H1 (cell line): ENCODE measurements at regions not wholly inside any gene's neighbourhood (a gene's known extent, or its start where the extent isn't known, plus 50 kb on each side); places are given as distances from the start of the nearest gene placed in this dataset.
"Not testable (repeated sequence)": the region's sequence is repeated elsewhere in the genome, so short reads cannot be mapped to it uniquely, and the experiment has no call there.

Experiments
- CTCF ChIA-PET: fragments of 300-600 bp; sonication (Branson Sonifier 250); formaldehyde crosslinking; loops from one replicate; lab custom pipeline; 2021; ENCODE audit not compliant: partially characterized antibody; lab: Charles Lee
- POLR2A ChIA-PET: fragments of 300-600 bp; sonication (Branson Sonifier 250); formaldehyde crosslinking; loops from one replicate; lab custom pipeline; 2021; ENCODE audit warnings: inconsistent platforms; ENCODE audit not compliant: partially characterized antibody; lab: Charles Lee
- DNase-seq, 2 experiments: peaks; one replicate each; pipeline versions ENCODE4 v3.0.0 to v3.0.0-alpha.2; 2010 to 2022; ENCODE audit warnings: low spot score in 2 of 2, low read depth in 1 of 2, mixed read lengths in 1 of 2
- FAIRE-seq: peaks from 2 replicates; lab custom pipeline; 2011; peaks lifted over from hg19 to GRCh38; lab: Jason Lieb, UNC
- H2AFZ ChIP-seq: 2 replicates; pipeline ENCODE4 v1.8.1; 2012; ENCODE audit warnings: low read length, inconsistent platforms
- H2AK5ac ChIP-seq: 2 replicates; pipeline ENCODE4 v1.6.1; 2013; ENCODE audit warnings: low read depth, low read length
- H2BK120ac ChIP-seq: replicated peaks from 2 replicates; pipeline ENCODE3; 2013; ENCODE audit warnings: low read depth, low read length, inconsistent platforms
- H2BK12ac ChIP-seq: 2 replicates; pipeline ENCODE4 v1.6.1; 2013; ENCODE audit warnings: low read depth, low read length
- H2BK15ac ChIP-seq: 2 replicates; pipeline ENCODE4 v1.6.1; 2013; ENCODE audit warnings: low read length
- H2BK20ac ChIP-seq: 2 replicates; pipeline ENCODE4 v1.6.1; 2013; ENCODE audit warnings: low read length
- H2BK5ac ChIP-seq: 2 replicates; pipeline ENCODE4 v1.6.1; 2013; ENCODE audit warnings: low read depth, low read length
- H3K14ac ChIP-seq: 2 replicates; pipeline ENCODE4 v1.6.1; 2013; ENCODE audit warnings: inconsistent platforms; ENCODE audit not compliant: insufficient read length
- H3K18ac ChIP-seq: 2 replicates; pipeline ENCODE4 v1.6.1; 2013; ENCODE audit warnings: low read length; ENCODE audit errors: extremely low read depth
- H3K23ac ChIP-seq: 2 replicates; pipeline ENCODE4 v1.6.1; 2013; ENCODE audit warnings: inconsistent platforms; ENCODE audit not compliant: insufficient read length
- H3K23me2 ChIP-seq: 2 replicates; pipeline ENCODE4 v1.6.1; 2013; ENCODE audit warnings: low read depth, low read length
- H3K27ac ChIP-seq: 2 replicates; pipeline ENCODE4 v1.6.1; 2011; ENCODE audit warnings: low read depth, low read length, inconsistent platforms
- H3K27me3 ChIP-seq, 4 experiments: replicated peaks in 1 of 4; 1 replicate in 1 of 4; 2 replicates in 3 of 4; pipeline versions ENCODE4 v1.6.1 to v1.8.1; 2011 to 2013; ENCODE audit warnings: low read length in 3 of 4, mild to moderate bottlenecking in 3 of 4, inconsistent platforms in 2 of 4, mixed read lengths in 2 of 4, moderate library complexity in 1 of 4; ENCODE audit not compliant: control insufficient read depth in 3 of 4, insufficient read depth in 3 of 4; ENCODE audit errors: extremely low read depth in 1 of 4
- H3K36me3 ChIP-seq, 4 experiments: 2 replicates each; pipeline versions ENCODE4 v1.6.1 to v1.8.1; 2011 to 2013; ENCODE audit warnings: mild to moderate bottlenecking in 4 of 4, low read length in 3 of 4, moderate library complexity in 2 of 4, control low read depth in 1 of 4, inconsistent platforms in 1 of 4; ENCODE audit not compliant: insufficient read depth in 4 of 4, control insufficient read depth in 2 of 4
- H3K4ac ChIP-seq: replicated peaks from 2 replicates; pipeline ENCODE3; 2013; ENCODE audit warnings: low read length, low read depth, mixed read lengths, inconsistent platforms; ENCODE audit not compliant: insufficient read length
- H3K4me1 ChIP-seq, 4 experiments: replicated peaks in 1 of 4; 1 replicate in 1 of 4; 2 replicates in 3 of 4; pipeline versions ENCODE4 v1.6.1 to v1.8.1; 2011 to 2013; ENCODE audit warnings: low read length in 3 of 4, inconsistent platforms in 2 of 4, mixed read lengths in 1 of 4; ENCODE audit not compliant: insufficient read depth in 4 of 4, control insufficient read depth in 3 of 4
- H3K4me2 ChIP-seq, 2 experiments: 2 replicates each; pipeline versions ENCODE4 v1.6.1 to v1.8.1; 2011 to 2013; ENCODE audit warnings: low read depth in 2 of 2, low read length in 2 of 2, control low read depth in 1 of 2, inconsistent platforms in 1 of 2, mild to moderate bottlenecking in 1 of 2; ENCODE audit not compliant: insufficient read depth in 1 of 2
- H3K4me3 ChIP-seq, 4 experiments: fragments of 200-600, 300-600 bp in 1 of 4; sonication (generic), shearing (Covaris generic), sonication (Bioruptor Twin) in 1 of 4; 2 replicates each; pipeline versions ENCODE4 v1.5.1 to v1.8.1; 2011 to 2016; ENCODE audit warnings: low read length in 4 of 4, low read depth in 3 of 4, control low read depth in 2 of 4, inconsistent platforms in 2 of 4, mild to moderate bottlenecking in 2 of 4, mixed read lengths in 1 of 4, moderate library complexity in 1 of 4; ENCODE audit not compliant: insufficient read depth in 2 of 4; ENCODE audit errors: extremely low read depth in 1 of 4
- H3K56ac ChIP-seq: replicated peaks from 2 replicates; pipeline ENCODE3; 2013; ENCODE audit warnings: low read depth, mild to moderate bottlenecking, mixed read lengths, low read length, inconsistent platforms; ENCODE audit not compliant: insufficient read length
- H3K79me1 ChIP-seq: 2 replicates; pipeline ENCODE4 v1.6.1; 2013; ENCODE audit warnings: low read depth, low read length, control low read depth
- H3K79me2 ChIP-seq, 2 experiments: 2 replicates each; pipeline versions ENCODE4 v1.6.1 to v1.8.1; 2012 to 2013; ENCODE audit warnings: low read length in 2 of 2, mild to moderate bottlenecking in 2 of 2, inconsistent platforms in 1 of 2; ENCODE audit not compliant: insufficient read depth in 2 of 2, control insufficient read depth in 1 of 2
- H3K9ac ChIP-seq, 4 experiments: replicated peaks in 1 of 4; 1 replicate in 1 of 4; 2 replicates in 3 of 4; pipeline versions ENCODE4 v1.6.1 to v1.8.1; 2011 to 2013; ENCODE audit warnings: low read depth in 3 of 4, low read length in 3 of 4, control low read depth in 2 of 4, mild to moderate bottlenecking in 2 of 4, moderate library complexity in 2 of 4, inconsistent platforms in 1 of 4; ENCODE audit errors: extremely low read depth in 1 of 4
- H3K9me3 ChIP-seq, 2 experiments: 2 replicates each; pipeline versions ENCODE4 v1.6.1 to v1.8.1; 2012 to 2013; ENCODE audit warnings: mild to moderate bottlenecking in 2 of 2, moderate library complexity in 2 of 2, control low read depth in 1 of 2, inconsistent platforms in 1 of 2, low read depth in 1 of 2, low read length in 1 of 2, mixed read lengths in 1 of 2; ENCODE audit not compliant: insufficient read depth in 2 of 2
- H4K20me1 ChIP-seq, 2 experiments: replicated peaks in 1 of 2; 2 replicates each; pipeline versions ENCODE3 to v1.8.1; 2011 to 2013; ENCODE audit warnings: inconsistent platforms in 2 of 2, low read length in 2 of 2, mild to moderate bottlenecking in 1 of 2; ENCODE audit not compliant: insufficient read depth in 2 of 2, control insufficient read depth in 1 of 2
- H4K5ac ChIP-seq: 2 replicates; pipeline ENCODE4 v1.6.1; 2013; ENCODE audit warnings: low read length, low read depth, mixed read lengths, inconsistent platforms; ENCODE audit not compliant: insufficient read length
- H4K8ac ChIP-seq: 2 replicates; pipeline ENCODE4 v1.8.0; 2013; ENCODE audit warnings: mild to moderate bottlenecking, moderate library complexity, low read length, inconsistent platforms; ENCODE audit not compliant: insufficient read depth; ENCODE audit errors: extremely low read depth
- H4K91ac ChIP-seq: replicated peaks from 2 replicates; pipeline ENCODE3; 2013; ENCODE audit warnings: low read length, mixed read lengths, inconsistent platforms; ENCODE audit not compliant: insufficient read length
- WGBS, 2 experiments: shearing (Covaris generic) in 1 of 2; methylation state at CpG; one replicate each; pipeline versions ENCODE4 v1.1.6 to v1.1.7; 2013 to 2015; ENCODE audit warnings: low lambda C conversion rate in 2 of 2, mixed read lengths in 2 of 2, inconsistent platforms in 1 of 2, low coverage in 1 of 2, missing lambda C conversion rate in 1 of 2; ENCODE audit not compliant: insufficient replicate concordance in 2 of 2, insufficient coverage in 1 of 2, insufficient read length in 1 of 2; ENCODE audit errors: extremely low coverage in 1 of 2, missing lambda C conversion rate in 1 of 2; 5-methylcytosine and 5-hydroxymethylcytosine counted together

DNA sequence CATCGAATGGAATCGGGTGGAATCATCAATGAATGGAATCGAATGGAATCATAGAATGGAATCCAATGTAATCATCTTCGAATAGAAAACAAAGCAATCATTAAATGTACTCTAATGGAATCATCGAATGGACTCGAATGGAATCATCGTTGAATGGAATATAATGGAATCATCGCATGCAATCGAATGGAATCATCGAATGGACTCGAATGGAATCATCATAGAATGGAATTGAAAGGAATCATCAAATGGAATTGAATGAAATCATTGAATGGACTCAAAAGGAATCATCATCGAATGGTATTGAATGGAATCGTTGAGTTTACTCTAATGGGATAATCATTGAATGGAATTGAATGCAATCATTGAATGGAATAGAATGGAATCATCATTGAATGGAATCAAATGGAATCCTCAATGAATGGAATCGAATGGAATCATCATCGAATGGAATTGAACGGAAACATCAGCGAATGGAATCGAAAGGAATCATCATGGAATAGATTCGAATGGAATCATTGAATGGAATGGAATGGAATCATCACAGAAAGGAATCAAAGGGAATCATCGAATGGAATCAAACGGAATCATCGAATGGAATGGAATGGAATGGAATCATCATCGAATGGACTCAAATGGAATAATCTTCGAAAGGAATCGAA, 234.9 kb downstream of the SHCBP1 start:
- H3K79me2 ChIP-seq, H2BK20ac ChIP-seq, H3K23ac ChIP-seq, H3K23me2 ChIP-seq, H2BK120ac ChIP-seq, H3K18ac ChIP-seq, DNase-seq, H3K56ac ChIP-seq, H2AK5ac ChIP-seq, H2BK15ac ChIP-seq, H3K27ac ChIP-seq, POLR2A ChIA-PET, H4K20me1 ChIP-seq, FAIRE-seq, H3K4ac ChIP-seq, CTCF ChIA-PET, H3K4me3 ChIP-seq, H2BK5ac ChIP-seq, H3K79me1 ChIP-seq, H4K8ac ChIP-seq, H3K4me2 ChIP-seq, H2BK12ac ChIP-seq, H3K14ac ChIP-seq, H3K9ac ChIP-seq, H4K91ac ChIP-seq, H4K5ac ChIP-seq, H3K27me3 ChIP-seq, H3K4me1 ChIP-seq, H2AFZ ChIP-seq, H3K36me3 ChIP-seq: not testable (repeated sequence)
- 85% methylated on average over 25 of the region's 25 CpGs; no CpG with 5 or more reads in 1 of the 2 experiments for WGBS, 2 experiments
- H3K9me3 ChIP-seq, result peaks cover 14 to 35% of the 10 kb centered on the region in 2 experiments; a peak in 3 of 4 replicates
